Mesenchymal stem cell (in vitro differentiated cells and primary cell): ENCODE measurements at regions not wholly inside any gene's neighbourhood (a gene's known extent, or its start where the extent isn't known, plus 50 kb on each side); places are given as distances from the start of the nearest gene placed in this dataset. TPM values are rescaled to one million over a fixed set of nuclear protein-coding genes. Genes with fewer than 3 reads are reported as not detected.

ENCODE experiments used
- DNase-seq: peaks from one replicate; pipeline ENCODE4 v3.0.0-alpha.2; 2013
- H2AFZ ChIP-seq: one replicate; pipeline ENCODE4 v1.6.1; 2013; ENCODE audit warnings: low read depth, mild to moderate bottlenecking, control low read depth, inconsistent platforms, low read length, moderate library complexity
- H2AK5ac ChIP-seq: 2 replicates; pipeline ENCODE4 v1.6.1; 2013; ENCODE audit warnings: low read length, moderate library complexity, mild to moderate bottlenecking, inconsistent platforms; ENCODE audit not compliant: severe bottlenecking
- H2BK120ac ChIP-seq: one replicate; pipeline ENCODE4 v1.6.1; 2013; ENCODE audit warnings: low read depth, mild to moderate bottlenecking, inconsistent platforms, low read length, moderate library complexity
- H2BK12ac ChIP-seq, 2 experiments: one replicate each; pipeline ENCODE4 v1.6.1; 2013; ENCODE audit warnings: inconsistent platforms in 2 of 2, low read length in 2 of 2, mild to moderate bottlenecking in 2 of 2, moderate library complexity in 2 of 2, control low read depth in 1 of 2
- H2BK15ac ChIP-seq: one replicate; pipeline ENCODE4 v1.6.1; 2013; ENCODE audit warnings: mild to moderate bottlenecking, low read depth, inconsistent platforms; ENCODE audit not compliant: poor library complexity, severe bottlenecking
- H2BK5ac ChIP-seq: 2 replicates; pipeline ENCODE4 v1.6.1; 2013; ENCODE audit warnings: low read depth, mild to moderate bottlenecking, low read length, control low read depth, inconsistent platforms; ENCODE audit not compliant: poor library complexity, severe bottlenecking
- H3K14ac ChIP-seq, 2 experiments: one replicate each; pipeline ENCODE4 v1.6.1; 2013; ENCODE audit warnings: inconsistent platforms in 2 of 2, low read length in 2 of 2, control low read depth in 1 of 2, mild to moderate bottlenecking in 1 of 2, moderate library complexity in 1 of 2
- H3K18ac ChIP-seq, 2 experiments: one replicate each; pipeline ENCODE4 v1.6.1; 2013; ENCODE audit warnings: inconsistent platforms in 2 of 2, low read length in 2 of 2, control low read depth in 1 of 2, low read depth in 1 of 2, mild to moderate bottlenecking in 1 of 2
- H3K23ac ChIP-seq, 2 experiments: one replicate each; pipeline ENCODE4 v1.6.1; 2013; ENCODE audit warnings: inconsistent platforms in 2 of 2, low read length in 2 of 2, mild to moderate bottlenecking in 2 of 2, moderate library complexity in 2 of 2, control low read depth in 1 of 2
- H3K27ac ChIP-seq: 2 replicates; pipeline ENCODE4 v1.5.1; 2013; ENCODE audit warnings: mild to moderate bottlenecking, moderate library complexity, low read length, control low read depth, inconsistent platforms; ENCODE audit not compliant: poor library complexity, severe bottlenecking
- H3K27me3 ChIP-seq, 2 experiments: 2 replicates each; pipeline versions ENCODE4 v1.6.1 to v1.7.0; 2013; ENCODE audit warnings: low read length in 2 of 2, mild to moderate bottlenecking in 2 of 2, moderate library complexity in 2 of 2, control low read depth in 1 of 2, inconsistent platforms in 1 of 2; ENCODE audit not compliant: control insufficient read depth in 1 of 2, insufficient read depth in 1 of 2
- H3K36me3 ChIP-seq, 2 experiments: 2 replicates each; pipeline versions ENCODE4 v1.6.1 to v1.7.0; 2013; ENCODE audit warnings: low read length in 2 of 2, control low read depth in 1 of 2, inconsistent platforms in 1 of 2, low read depth in 1 of 2, mild to moderate bottlenecking in 1 of 2; ENCODE audit not compliant: insufficient read depth in 2 of 2, control insufficient read depth in 1 of 2
- H3K4ac ChIP-seq, 2 experiments: one replicate each; pipeline ENCODE4 v1.6.1; 2013; ENCODE audit warnings: inconsistent platforms in 2 of 2, low read length in 2 of 2, mild to moderate bottlenecking in 2 of 2, moderate library complexity in 2 of 2, control low read depth in 1 of 2, low read depth in 1 of 2
- H3K4me1 ChIP-seq: 2 replicates; pipeline ENCODE4 v1.6.1; 2013; ENCODE audit warnings: low read depth, low read length, control low read depth; ENCODE audit not compliant: control insufficient read depth, insufficient read depth
- H3K4me2 ChIP-seq: 2 replicates; pipeline ENCODE4 v1.6.1; 2013; ENCODE audit warnings: low read length, mild to moderate bottlenecking, inconsistent platforms; ENCODE audit not compliant: poor library complexity, severe bottlenecking
- H3K4me3 ChIP-seq, 2 experiments: 2 replicates each; pipeline versions ENCODE4 v1.5.1 to v1.7.0; 2013; ENCODE audit warnings: low read length in 2 of 2, mild to moderate bottlenecking in 2 of 2, control low read depth in 1 of 2, low read depth in 1 of 2; ENCODE audit not compliant: insufficient read depth in 1 of 2
- H3K79me1 ChIP-seq: replicated peaks from 2 replicates; pipeline ENCODE4 v1.6.1; 2013; ENCODE audit warnings: mild to moderate bottlenecking, control low read depth, low read length, inconsistent platforms; ENCODE audit not compliant: poor library complexity, severe bottlenecking
- H3K9ac ChIP-seq: 2 replicates; pipeline ENCODE4 v1.7.0; 2013; ENCODE audit warnings: mild to moderate bottlenecking, low read length, moderate library complexity
- H3K9me3 ChIP-seq: 2 replicates; pipeline ENCODE4 v1.7.0; 2013; ENCODE audit warnings: mild to moderate bottlenecking, low read length; ENCODE audit not compliant: control insufficient read depth
- H4K8ac ChIP-seq: one replicate; pipeline ENCODE4 v1.6.1; 2013; ENCODE audit warnings: inconsistent platforms, mild to moderate bottlenecking, low read length, moderate library complexity
- H4K91ac ChIP-seq: one replicate; pipeline ENCODE4 v1.6.1; 2013; ENCODE audit warnings: mild to moderate bottlenecking, low read length, inconsistent platforms
- WGBS: methylation state at CpG from one replicate; pipeline ENCODE4 v1.1.7; 2013; ENCODE audit warnings: mixed read lengths; 5-methylcytosine and 5-hydroxymethylcytosine counted together
- small RNA-seq: library from polyadenylated mRNA; stranded (forward); fragments of <200 nt; extraction: miRNeasy Mini kit (QIAGEN cat#:217004); gene quantifications from one replicate; pipeline ENCODE3, GENCODE V24; 2013; ENCODE audit warnings: low read depth

DNA sequence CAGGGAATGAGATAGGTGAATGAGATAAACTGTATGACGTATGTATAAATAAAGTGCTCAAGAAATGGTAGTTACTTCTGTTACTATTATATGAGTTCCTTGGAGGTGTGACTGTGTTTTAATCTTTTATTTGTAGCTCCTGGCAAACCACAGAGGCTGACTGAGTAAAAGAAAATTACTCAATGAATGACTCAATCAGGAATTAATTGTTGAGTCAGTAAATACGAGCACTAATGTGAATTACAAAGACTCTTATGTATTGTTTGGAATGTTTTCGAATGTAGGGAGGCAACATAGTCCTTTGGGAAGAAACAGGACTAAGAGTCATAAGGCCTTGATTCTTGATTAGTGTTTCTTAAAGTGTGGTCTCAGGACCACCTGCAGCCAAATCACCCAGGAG lies 51.1 kb upstream of the BLID start:
- H3K18ac ChIP-seq: no peak overlapping the region
- peaks cover 1% of the 10 kb centered on the region for H3K4me1 ChIP-seq
- H2BK120ac ChIP-seq: no peak overlapping the region
- H2BK12ac ChIP-seq: no peak overlapping the region
- H3K9me3 ChIP-seq: no peaks in the 10 kb centered on the region
- H4K91ac ChIP-seq: no peak overlapping the region
- no peak overlapping the region for H2AK5ac ChIP-seq
- H3K79me1 ChIP-seq: no peaks in the 10 kb centered on the region
- no peak overlapping the region for H3K4ac ChIP-seq
- H3K23ac ChIP-seq: no peak overlapping the region
- H2BK15ac ChIP-seq: no peak overlapping the region
- peak overlapping the region; percentile 83 for H3K9ac ChIP-seq
- peak; percentile 87 for DNase-seq
- H2BK5ac ChIP-seq: no peak overlapping the region
- H3K36me3 ChIP-seq: peaks cover 0 to 48% of the 10 kb centered on the region in 2 experiments
- no peaks in the 10 kb centered on the region for H3K27me3 ChIP-seq
- no peak overlapping the region for H3K14ac ChIP-seq
- H2AFZ ChIP-seq: no peak overlapping the region
- H3K27ac ChIP-seq: peak overlapping the region; percentile 46
- 25% methylated on average over 3 of the region's 3 CpGs for WGBS
- H4K8ac ChIP-seq: no peak overlapping the region
- peak overlapping the region; percentile 46 for H3K4me2 ChIP-seq
- H3K4me3 ChIP-seq: no peak overlapping the region

DNA sequence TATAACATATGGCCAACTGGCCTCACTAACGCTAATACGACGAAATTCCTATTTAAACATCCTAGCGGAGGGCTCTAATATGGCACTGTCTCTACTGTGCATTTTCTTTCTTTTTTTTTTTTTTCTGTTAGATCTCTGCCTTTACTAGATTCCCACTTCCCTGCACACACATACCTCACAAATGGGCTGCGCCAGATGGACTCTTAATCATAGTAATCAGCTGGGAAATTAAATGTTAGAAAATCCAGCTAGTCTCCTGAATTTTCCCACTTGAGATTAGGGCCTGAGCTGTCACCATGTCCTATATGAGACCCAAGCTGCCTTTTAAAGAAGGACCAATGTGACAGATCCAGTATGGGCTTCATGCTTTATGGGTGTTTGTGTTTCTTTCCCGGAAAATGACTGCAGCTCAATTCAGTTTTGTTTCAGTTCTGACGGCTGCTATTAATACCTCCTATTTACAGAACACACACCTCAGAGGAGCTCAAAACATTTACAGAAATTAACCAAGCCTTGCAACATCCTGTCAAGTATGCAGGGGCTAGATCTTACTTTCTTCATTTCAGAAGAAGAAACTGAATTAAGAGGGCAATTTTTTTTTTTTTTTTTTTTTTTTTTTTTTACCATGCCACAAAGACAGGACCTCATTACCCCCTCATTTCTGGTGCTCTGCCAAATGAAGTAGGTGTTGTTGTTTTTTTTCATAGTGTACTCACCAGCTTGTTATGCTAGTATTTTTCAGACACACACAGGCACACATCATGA lies 49.8 kb upstream of the BLID start:
- Histone ChIP-seq H3K9ac (peak overlapping the region; percentile 56), H3K4ac (no peak overlapping the region), H3K23ac (no peak overlapping the region), H2AK5ac (no peak overlapping the region), H2BK120ac (no peak overlapping the region), H3K18ac (peak overlapping the region in 1 of 2 experiments; percentile 59), H4K8ac (no peak overlapping the region), H2AFZ (no peak overlapping the region), H2BK5ac (no peak overlapping the region), H3K27ac (no peak overlapping the region), H3K79me1 (no peaks in the 10 kb centered on the region), H4K91ac (no peak overlapping the region), H3K36me3 (peaks cover 2 to 53% of the 10 kb centered on the region in 2 experiments), H2BK15ac (no peak overlapping the region), H3K14ac (no peak overlapping the region), H3K9me3 (no peaks in the 10 kb centered on the region), H3K4me1 (peaks cover 5% of the 10 kb centered on the region), H3K27me3 (no peaks in the 10 kb centered on the region), H2BK12ac (no peak overlapping the region), H3K4me3 (no peak overlapping the region), H3K4me2 (peak overlapping the region; percentile 8)
- 73% methylated on average over 5 of the region's 7 CpGs for WGBS
- DNase-seq: peak; percentile 46

Small RNAs in the stretch of these regions (small RNA-seq; reads per million reads assigned to genes)
- not detected for gene RNU4ATAC10P
- not detected for gene RNU4ATAC5P
- gene RNU6-592P: not detected
